H9 (cell line): ENCODE measurements at regions not wholly inside any gene's neighbourhood (a gene's known extent, or its start where the extent isn't known, plus 50 kb on each side); places are given as distances from the start of the nearest gene placed in this dataset.

ENCODE experiments used
- DNase-seq: peaks from one replicate; pipeline ENCODE4 v3.0.0-alpha.2; 2017
- H2AFZ ChIP-seq: one replicate; pipeline ENCODE4 v1.6.1; 2013; ENCODE audit warnings: mild to moderate bottlenecking, low read length, control low read depth, moderate library complexity
- H2AK5ac ChIP-seq: 2 replicates; pipeline ENCODE4 v1.6.1; 2013; ENCODE audit warnings: low read length, control low read depth, mixed read lengths; ENCODE audit not compliant: insufficient read length
- H2BK120ac ChIP-seq: one replicate; pipeline ENCODE4 v1.6.1; 2013; ENCODE audit warnings: low read depth, mild to moderate bottlenecking, low read length, control low read depth, inconsistent platforms; ENCODE audit not compliant: poor library complexity, severe bottlenecking
- H2BK12ac ChIP-seq: 2 replicates; pipeline ENCODE4 v1.6.1; 2013; ENCODE audit warnings: low read length, control low read depth, mixed read lengths, low read depth; ENCODE audit not compliant: insufficient read length
- H2BK15ac ChIP-seq: 2 replicates; pipeline ENCODE4 v1.6.1; 2013; ENCODE audit warnings: low read depth, low read length, control low read depth
- H2BK20ac ChIP-seq: one replicate; pipeline ENCODE4 v1.6.1; 2013; ENCODE audit warnings: low read depth, mild to moderate bottlenecking, low read length, control low read depth, inconsistent platforms; ENCODE audit not compliant: poor library complexity, severe bottlenecking
- H2BK5ac ChIP-seq: 2 replicates; pipeline ENCODE4 v1.6.1; 2013; ENCODE audit warnings: low read length, control low read depth, mixed read lengths; ENCODE audit not compliant: insufficient read length
- H3K14ac ChIP-seq: 2 replicates; pipeline ENCODE4 v1.6.1; 2013; ENCODE audit warnings: low read length, control low read depth; ENCODE audit not compliant: insufficient read depth
- H3K18ac ChIP-seq: 2 replicates; pipeline ENCODE4 v1.6.1; 2013; ENCODE audit warnings: low read depth, mild to moderate bottlenecking, mixed read lengths, low read length, control low read depth; ENCODE audit not compliant: insufficient read length
- H3K23ac ChIP-seq: 2 replicates; pipeline ENCODE4 v1.6.1; 2013; ENCODE audit warnings: low read length, control low read depth, mixed read lengths, low read depth; ENCODE audit not compliant: insufficient read length
- H3K23me2 ChIP-seq: 2 replicates; pipeline ENCODE4 v1.6.1; 2013; ENCODE audit warnings: low read depth, mild to moderate bottlenecking, mixed read lengths, low read length, control low read depth; ENCODE audit not compliant: insufficient read length, poor library complexity, severe bottlenecking
- H3K27ac ChIP-seq: 2 replicates; pipeline ENCODE4 v1.5.1; 2013; ENCODE audit warnings: low read length, control low read depth, mixed read lengths, low read depth; ENCODE audit not compliant: insufficient read length
- H3K27me3 ChIP-seq: 2 replicates; pipeline ENCODE4 v1.6.1; 2013; ENCODE audit warnings: low read length, control low read depth, inconsistent platforms; ENCODE audit not compliant: insufficient read depth
- H3K4ac ChIP-seq: 2 replicates; pipeline ENCODE4 v1.6.1; 2013; ENCODE audit warnings: low read depth, mild to moderate bottlenecking, control low read depth, inconsistent platforms, low read length, moderate library complexity
- H3K4me1 ChIP-seq: 2 replicates; pipeline ENCODE4 v1.6.1; 2013; ENCODE audit warnings: low read length, control low read depth, inconsistent platforms; ENCODE audit not compliant: insufficient read depth
- H3K4me2 ChIP-seq: 2 replicates; pipeline ENCODE4 v1.6.1; 2013; ENCODE audit warnings: low read length, control low read depth, mixed read lengths; ENCODE audit not compliant: insufficient read length, insufficient read depth
- H3K56ac ChIP-seq: 2 replicates; pipeline ENCODE4 v1.6.1; 2013; ENCODE audit warnings: low read depth, mild to moderate bottlenecking, mixed read lengths, low read length, control low read depth; ENCODE audit not compliant: insufficient read length
- H3K79me1 ChIP-seq: 2 replicates; pipeline ENCODE4 v1.6.1; 2013; ENCODE audit warnings: low read depth, mild to moderate bottlenecking, moderate library complexity, low read length, control low read depth, inconsistent platforms; ENCODE audit not compliant: insufficient read depth, poor library complexity, severe bottlenecking
- H3K79me2 ChIP-seq: 2 replicates; pipeline ENCODE4 v1.6.1; 2013; ENCODE audit warnings: low read length, control low read depth, inconsistent platforms; ENCODE audit not compliant: insufficient read depth
- H3K9ac ChIP-seq: 2 replicates; pipeline ENCODE4 v1.6.1; 2013; ENCODE audit warnings: low read length, control low read depth, mixed read lengths; ENCODE audit not compliant: insufficient read length; ENCODE audit errors: extremely low read depth
- H3K9me3 ChIP-seq: one replicate; pipeline ENCODE4 v1.6.1; 2013; ENCODE audit warnings: low read depth, low read length, inconsistent platforms; ENCODE audit not compliant: control insufficient read depth
- H3T11ph ChIP-seq: one replicate; pipeline ENCODE4 v1.6.1; 2013; ENCODE audit warnings: mild to moderate bottlenecking, low read length, control low read depth, inconsistent platforms
- H4K20me1 ChIP-seq: one replicate; pipeline ENCODE4 v1.6.1; 2013; ENCODE audit not compliant: control insufficient read depth, insufficient read length, insufficient read depth
- H4K5ac ChIP-seq: 2 replicates; pipeline ENCODE4 v1.6.1; 2013; ENCODE audit warnings: low read depth, mild to moderate bottlenecking, mixed read lengths, low read length, control low read depth; ENCODE audit not compliant: insufficient read length
- H4K8ac ChIP-seq: replicated peaks from 2 replicates; pipeline ENCODE4 v1.6.1; 2013; ENCODE audit warnings: low read length, control low read depth, mixed read lengths, low read depth; ENCODE audit not compliant: insufficient read length
- H4K91ac ChIP-seq: 2 replicates; pipeline ENCODE4 v1.6.1; 2013; ENCODE audit warnings: low read depth, mild to moderate bottlenecking, moderate library complexity, mixed read lengths, low read length, control low read depth; ENCODE audit not compliant: insufficient read length
- H3K27ac Mint-ChIP-seq, 3 experiments: 2 replicates in 2 of 3; 3 replicates in 1 of 3; pipeline ENCODE4 v1.8.0; 2020 to 2021; ENCODE audit warnings: mixed read lengths in 3 of 3, mild to moderate bottlenecking in 1 of 3, moderate library complexity in 1 of 3
- H3K27me3 Mint-ChIP-seq: 2 replicates; pipeline ENCODE4 v1.8.0; 2021; ENCODE audit warnings: low read depth, mild to moderate bottlenecking, moderate library complexity, mixed read lengths
- H3K36me3 Mint-ChIP-seq, 3 experiments: 2 replicates in 2 of 3; 3 replicates in 1 of 3; pipeline ENCODE4 v1.8.0; 2020 to 2021; ENCODE audit warnings: low read depth in 3 of 3, mixed read lengths in 3 of 3; ENCODE audit not compliant: insufficient read depth in 1 of 3
- H3K4me1 Mint-ChIP-seq, 2 experiments: 2 replicates each; pipeline ENCODE4 v1.8.0; 2020; ENCODE audit warnings: mixed read lengths in 2 of 2
- H3K4me3 Mint-ChIP-seq, 2 experiments: 2 replicates in 1 of 2; 3 replicates in 1 of 2; pipeline ENCODE4 v1.8.0; 2020 to 2021; ENCODE audit warnings: mild to moderate bottlenecking in 2 of 2, mixed read lengths in 2 of 2, moderate library complexity in 1 of 2
- H3K9me3 Mint-ChIP-seq, 2 experiments: 2 replicates in 1 of 2; 3 replicates in 1 of 2; pipeline ENCODE4 v1.8.0; 2020; ENCODE audit warnings: mild to moderate bottlenecking in 2 of 2, mixed read lengths in 2 of 2, moderate library complexity in 1 of 2
- WGBS: extraction: QIAGEN DNeasy Blood & Tissue Kit; methylation state at CpG from one replicate; pipeline ENCODE4 v1.1.7; 2013; ENCODE audit warnings: missing lambda C conversion rate, low lambda C conversion rate, mixed read lengths; ENCODE audit not compliant: insufficient read length; ENCODE audit errors: extremely low coverage; 5-methylcytosine and 5-hydroxymethylcytosine counted together
- TF ChIP-seq, protein P1 (sequence below): fragments of 200-600 bp; sonication (generic); conservative IDR thresholded peaks from 3 replicates; pipeline ENCODE4 v1.8.0; 2021; ENCODE audit warnings: antibody characterized with exemption, mild to moderate bottlenecking

DNA sequence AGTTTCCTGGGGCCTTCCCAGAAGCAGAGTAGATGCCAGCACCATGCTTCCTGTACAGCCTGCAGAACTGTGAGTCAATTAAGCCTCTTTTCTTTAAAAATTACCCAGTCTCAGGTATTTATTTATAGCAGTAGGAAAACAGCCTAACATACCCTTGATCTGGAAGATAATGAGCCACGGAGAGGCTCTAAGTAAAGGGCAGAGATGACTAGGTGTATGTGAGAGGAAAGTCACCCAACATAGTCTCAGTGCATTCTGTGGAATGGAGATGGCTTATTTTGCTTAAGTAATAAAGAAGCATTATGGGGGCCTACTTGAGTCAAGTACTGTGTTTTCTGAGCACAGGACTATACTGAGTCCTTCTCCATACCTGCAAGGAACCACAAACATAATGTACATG lies 199.5 kb downstream of the CPEB2 start:
- Histone ChIP-seq H2AFZ (no peak overlapping the region), H3K27me3 (no peaks in the 10 kb centered on the region), H3K9me3 (peaks cover 14% of the 10 kb centered on the region), H3K4me2 (no peak overlapping the region), H2BK120ac (no peak overlapping the region), H2BK20ac (no peak overlapping the region), H4K91ac (no peak overlapping the region), H2BK5ac (no peak overlapping the region), H3K14ac (no peak overlapping the region), H3K56ac (no peak overlapping the region), H2BK12ac (no peak overlapping the region), H2BK15ac (no peak overlapping the region), H3T11ph (no peak overlapping the region), H4K5ac (no peak overlapping the region), H2AK5ac (no peak overlapping the region), H3K27ac (no peak overlapping the region), H3K79me1 (no peaks in the 10 kb centered on the region), H3K23me2 (no peaks in the 10 kb centered on the region), H3K18ac (no peak overlapping the region), H3K4me1 (peaks cover 7% of the 10 kb centered on the region; the same call in 1 of the 2 replicates), H3K9ac (no peak overlapping the region), H4K20me1 (no peaks in the 10 kb centered on the region), H3K79me2 (no peaks in the 10 kb centered on the region), H3K4ac (no peak overlapping the region), H3K23ac (no peak overlapping the region), H4K8ac (no peak overlapping the region)
- Mint-ChIP-seq H3K4me1 (peaks cover 29 to 31% of the 10 kb centered on the region in 2 experiments), H3K4me3 (no peak overlapping the region), H3K9me3 (peaks cover 13 to 16% of the 10 kb centered on the region in 2 experiments), H3K27me3 (no peaks in the 10 kb centered on the region), H3K27ac (no peak overlapping the region), H3K36me3 (peaks cover 9 to 14% (median 10%) of the 10 kb centered on the region in 3 experiments)
- DNase-seq: no peak
- WGBS: no CpG with 5 or more reads among the region's 1 CpG
- TF ChIP-seq, protein P1, sequence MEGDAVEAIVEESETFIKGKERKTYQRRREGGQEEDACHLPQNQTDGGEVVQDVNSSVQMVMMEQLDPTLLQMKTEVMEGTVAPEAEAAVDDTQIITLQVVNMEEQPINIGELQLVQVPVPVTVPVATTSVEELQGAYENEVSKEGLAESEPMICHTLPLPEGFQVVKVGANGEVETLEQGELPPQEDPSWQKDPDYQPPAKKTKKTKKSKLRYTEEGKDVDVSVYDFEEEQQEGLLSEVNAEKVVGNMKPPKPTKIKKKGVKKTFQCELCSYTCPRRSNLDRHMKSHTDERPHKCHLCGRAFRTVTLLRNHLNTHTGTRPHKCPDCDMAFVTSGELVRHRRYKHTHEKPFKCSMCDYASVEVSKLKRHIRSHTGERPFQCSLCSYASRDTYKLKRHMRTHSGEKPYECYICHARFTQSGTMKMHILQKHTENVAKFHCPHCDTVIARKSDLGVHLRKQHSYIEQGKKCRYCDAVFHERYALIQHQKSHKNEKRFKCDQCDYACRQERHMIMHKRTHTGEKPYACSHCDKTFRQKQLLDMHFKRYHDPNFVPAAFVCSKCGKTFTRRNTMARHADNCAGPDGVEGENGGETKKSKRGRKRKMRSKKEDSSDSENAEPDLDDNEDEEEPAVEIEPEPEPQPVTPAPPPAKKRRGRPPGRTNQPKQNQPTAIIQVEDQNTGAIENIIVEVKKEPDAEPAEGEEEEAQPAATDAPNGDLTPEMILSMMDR: no peak
